ENCODE measurements at regions not wholly inside any gene's neighbourhood (a gene's known extent, or its start where the extent isn't known, plus 50 kb on each side); places are given as distances from the start of the nearest gene placed in this dataset.

- ATAC-seq: no peak
- no peaks in the 10 kb centered on the region for H3K9me3 Mint-ChIP-seq (ENCODE audit: low read depth)
- DNase-seq: no peak
- no peaks in the 10 kb centered on the region for H3K36me3 Mint-ChIP-seq
- no peaks in the 10 kb centered on the region for H3K27me3 Mint-ChIP-seq
- no peak overlapping the region for H3K4me3 Mint-ChIP-seq
- CTCF ChIA-PET: no interaction called here
- no peak overlapping the region for H3K27ac Mint-ChIP-seq
- H3K4me1 Mint-ChIP-seq: no peaks in the 10 kb centered on the region
These were observed 321.4 kb downstream of the CDH2 start for GRCh38 chr18:27855486-27855885.

GRCh38 chr18:27854631-27855030, 322.3 kb downstream of the CDH2 start:
- CTCF ChIA-PET: no interaction called here
- Mint-ChIP-seq H3K27ac (no peak overlapping the region), H3K4me3 (no peak overlapping the region), H3K4me1 (no peaks in the 10 kb centered on the region), H3K9me3 (ENCODE audit: low read depth) (peaks cover under 1% of the 10 kb centered on the region), H3K36me3 (no peaks in the 10 kb centered on the region), H3K27me3 (no peaks in the 10 kb centered on the region)
- ATAC-seq (no peak), DNase-seq (no peak)

DNA sequence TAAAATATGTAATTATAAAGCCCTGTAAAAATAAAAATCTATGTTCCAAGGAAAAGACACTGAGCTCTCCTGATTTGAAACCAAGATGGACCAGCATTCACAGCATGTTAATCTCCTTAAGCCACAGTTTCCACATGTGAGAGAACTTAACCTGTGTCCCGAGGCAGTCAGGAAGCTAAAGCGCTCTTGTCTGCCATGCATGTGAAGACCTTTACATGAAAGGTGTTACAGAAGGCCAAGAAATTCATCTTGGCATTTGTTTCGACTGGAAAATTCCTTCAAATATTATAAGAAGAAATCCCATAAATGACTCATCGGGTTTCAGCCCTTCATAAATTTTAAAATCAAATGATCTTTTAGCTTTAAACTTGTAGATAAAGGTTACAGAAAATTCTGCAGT, 328.6 kb downstream of the CDH2 start:
- Mint-ChIP-seq H3K9me3 (ENCODE audit: low read depth) (peaks cover 6% of the 10 kb centered on the region), H3K4me3 (no peak overlapping the region), H3K27ac (no peak overlapping the region), H3K4me1 (no peaks in the 10 kb centered on the region), H3K27me3 (no peaks in the 10 kb centered on the region), H3K36me3 (no peaks in the 10 kb centered on the region)
- ATAC-seq (no peak), DNase-seq (no peak)
- CTCF ChIA-PET: no interaction called here

- Mint-ChIP-seq H3K36me3 (no peaks in the 10 kb centered on the region), H3K9me3 (ENCODE audit: low read depth) (peaks cover 6% of the 10 kb centered on the region), H3K4me3 (no peak overlapping the region), H3K4me1 (no peaks in the 10 kb centered on the region), H3K27ac (no peak overlapping the region), H3K27me3 (no peaks in the 10 kb centered on the region)
- CTCF ChIA-PET: no interaction called here
- ATAC-seq: no peak
- DNase-seq: no peak
These were observed 329.5 kb downstream of the CDH2 start for GRCh38 chr18:27847412-27847811.

- Mint-ChIP-seq H3K9me3 (ENCODE audit: low read depth) (peaks cover 10% of the 10 kb centered on the region), H3K4me1 (no peaks in the 10 kb centered on the region), H3K27me3 (no peaks in the 10 kb centered on the region), H3K27ac (no peak overlapping the region), H3K36me3 (no peaks in the 10 kb centered on the region), H3K4me3 (no peak overlapping the region)
- no peak for ATAC-seq
- CTCF ChIA-PET: no interaction called here
- DNase-seq: no peak
These were observed 331.0 kb downstream of the CDH2 start for GRCh38 chr18:27845897-27846296.

- no peaks in the 10 kb centered on the region for H3K27me3 Mint-ChIP-seq
- no peak overlapping the region for H3K27ac Mint-ChIP-seq
- peaks cover 8% of the 10 kb centered on the region for H3K9me3 Mint-ChIP-seq (ENCODE audit: low read depth)
- DNase-seq: no peak
- no peak overlapping the region for H3K4me3 Mint-ChIP-seq
- ATAC-seq: no peak
- no peaks in the 10 kb centered on the region for H3K4me1 Mint-ChIP-seq
- H3K36me3 Mint-ChIP-seq: no peaks in the 10 kb centered on the region
- CTCF ChIA-PET: no interaction called here
These were observed 332.9 kb downstream of the CDH2 start for GRCh38 chr18:27843783-27844777.

DNA sequence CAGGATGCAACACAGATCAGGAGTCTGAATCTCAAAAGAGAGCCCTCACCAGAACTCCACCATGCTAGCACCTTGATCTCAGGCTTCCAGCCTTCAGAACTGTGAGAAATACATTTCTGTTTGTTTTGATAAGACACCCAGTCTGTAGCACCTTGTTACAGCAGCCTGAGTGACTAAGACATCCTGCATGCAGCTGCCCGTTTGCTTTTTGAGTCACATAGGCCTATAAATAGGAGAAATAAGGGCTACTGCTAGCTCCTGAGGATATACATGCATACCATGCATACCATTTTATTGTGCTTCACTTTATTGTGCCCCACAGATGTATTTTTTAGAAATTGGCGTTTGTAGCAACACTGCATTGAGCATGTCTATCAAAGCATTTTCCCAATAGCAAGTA, 337.8 kb downstream of the CDH2 start:
- no peak for ATAC-seq
- Mint-ChIP-seq H3K27ac (no peak overlapping the region), H3K9me3 (ENCODE audit: low read depth) (peaks cover 15% of the 10 kb centered on the region), H3K4me1 (no peaks in the 10 kb centered on the region), H3K36me3 (no peaks in the 10 kb centered on the region), H3K4me3 (no peak overlapping the region), H3K27me3 (no peaks in the 10 kb centered on the region)
- CTCF ChIA-PET: no interaction called here
- no peak for DNase-seq

- H3K9me3 Mint-ChIP-seq (ENCODE audit: low read depth): peaks cover 12% of the 10 kb centered on the region
- DNase-seq (no peak), ATAC-seq (no peak)
- H3K27ac Mint-ChIP-seq: no peak overlapping the region
- H3K27me3 Mint-ChIP-seq: no peaks in the 10 kb centered on the region
- H3K4me3 Mint-ChIP-seq: no peak overlapping the region
- no peaks in the 10 kb centered on the region for H3K36me3 Mint-ChIP-seq
- no peaks in the 10 kb centered on the region for H3K4me1 Mint-ChIP-seq
- CTCF ChIA-PET: no interaction called here
These were observed 338.7 kb downstream of the CDH2 start for GRCh38 chr18:27838225-27838624.

GRCh38 chr18:27826101-27826500, 350.8 kb downstream of the CDH2 start:
- H3K4me1 Mint-ChIP-seq: no peaks in the 10 kb centered on the region
- peaks cover 17% of the 10 kb centered on the region for H3K9me3 Mint-ChIP-seq (ENCODE audit: low read depth)
- CTCF ChIA-PET: no interaction called here
- DNase-seq (no peak), ATAC-seq (no peak)
- H3K27me3 Mint-ChIP-seq: no peaks in the 10 kb centered on the region
- H3K36me3 Mint-ChIP-seq: no peaks in the 10 kb centered on the region
- no peak overlapping the region for H3K4me3 Mint-ChIP-seq
- H3K27ac Mint-ChIP-seq: no peak overlapping the region

DNA sequence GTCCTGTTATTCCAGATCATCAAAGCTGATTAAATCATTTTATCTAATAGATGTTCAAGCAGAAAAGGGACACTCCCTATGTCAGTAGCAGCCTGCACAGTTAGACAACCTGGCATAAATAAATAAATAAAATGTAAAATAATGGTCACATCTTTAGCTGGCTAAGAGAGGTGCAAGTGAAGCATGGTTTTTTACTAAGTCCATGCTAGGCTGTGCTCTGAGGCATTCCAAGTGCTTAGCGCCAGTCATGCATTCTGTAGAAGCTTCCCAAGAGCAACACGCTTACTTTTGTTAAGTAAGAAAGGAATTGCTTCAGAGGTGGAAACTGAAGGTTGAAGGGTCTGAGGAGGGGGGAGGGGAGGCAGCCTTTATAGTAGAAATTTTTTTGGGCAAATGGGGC, 351.2 kb downstream of the CDH2 start:
- Mint-ChIP-seq H3K27ac (no peak overlapping the region), H3K36me3 (no peaks in the 10 kb centered on the region), H3K4me1 (no peaks in the 10 kb centered on the region), H3K4me3 (no peak overlapping the region), H3K27me3 (no peaks in the 10 kb centered on the region), H3K9me3 (ENCODE audit: low read depth) (peaks cover 14% of the 10 kb centered on the region)
- CTCF ChIA-PET: no interaction called here
- ATAC-seq: no peak
- no peak for DNase-seq

DNA sequence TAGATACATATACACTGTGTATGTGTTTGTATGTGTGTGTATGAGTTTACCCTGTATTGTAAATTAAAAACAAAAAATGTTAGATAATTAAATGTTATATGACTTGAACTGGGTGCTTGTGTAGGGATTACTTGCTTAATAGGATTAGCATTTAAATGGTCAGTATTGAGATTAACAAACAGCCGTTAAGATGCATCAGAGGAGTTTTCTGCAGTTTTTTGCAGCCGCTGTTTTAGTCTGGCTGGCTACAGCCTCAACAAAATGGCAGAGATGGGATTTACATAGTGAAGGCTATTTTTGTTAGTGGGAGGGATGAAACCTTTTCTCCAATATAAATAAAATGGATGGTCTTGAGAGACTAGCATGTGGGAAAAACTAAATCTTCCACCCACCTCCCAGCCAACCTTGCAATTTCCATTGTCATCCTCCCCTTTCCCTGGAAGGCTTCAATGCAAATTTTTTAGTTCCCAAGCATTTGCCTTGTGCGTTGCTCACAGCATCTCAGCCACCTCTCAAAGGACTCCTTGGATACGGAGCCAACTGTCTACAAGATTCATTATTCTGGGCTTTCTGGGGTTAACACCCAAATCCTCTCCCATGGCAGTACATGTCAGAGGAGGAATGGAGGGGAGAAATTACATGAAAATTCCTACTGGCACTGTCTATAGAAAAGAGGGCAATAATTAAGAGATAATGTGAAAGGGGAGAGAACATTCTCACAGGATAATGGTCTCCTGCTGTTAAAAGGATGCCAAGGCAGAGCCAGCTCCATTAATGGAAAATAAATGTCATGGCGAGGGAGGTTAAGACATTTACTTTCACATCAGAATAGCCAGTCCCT, 351.9 kb downstream of the CDH2 start:
- no peak overlapping the region for H3K27ac Mint-ChIP-seq
- DNase-seq (no peak), ATAC-seq (no peak)
- H3K9me3 Mint-ChIP-seq (ENCODE audit: low read depth): peaks cover 12% of the 10 kb centered on the region
- no peaks in the 10 kb centered on the region for H3K4me1 Mint-ChIP-seq
- H3K27me3 Mint-ChIP-seq: no peaks in the 10 kb centered on the region
- CTCF ChIA-PET: no interaction called here
- no peak overlapping the region for H3K4me3 Mint-ChIP-seq
- no peaks in the 10 kb centered on the region for H3K36me3 Mint-ChIP-seq

- Mint-ChIP-seq H3K4me1 (no peaks in the 10 kb centered on the region), H3K27ac (no peak overlapping the region), H3K9me3 (ENCODE audit: low read depth) (peaks cover 10% of the 10 kb centered on the region), H3K4me3 (no peak overlapping the region), H3K36me3 (no peaks in the 10 kb centered on the region), H3K27me3 (no peaks in the 10 kb centered on the region)
- ATAC-seq (no peak), DNase-seq (no peak)
- CTCF ChIA-PET: no interaction called here
These were observed 352.7 kb downstream of the CDH2 start for GRCh38 chr18:27824275-27824674.

- Mint-ChIP-seq H3K4me3 (no peak overlapping the region), H3K27ac (no peak overlapping the region)
- ATAC-seq: no peak
These were observed 353.9 kb downstream of the CDH2 start for GRCh38 chr18:27823053-27823452.

GRCh38 chr18:27808683-27809082, 368.2 kb downstream of the CDH2 start:
- DNase-seq (no peak), ATAC-seq (no peak)
- peaks cover 19% of the 10 kb centered on the region for H3K9me3 Mint-ChIP-seq (ENCODE audit: low read depth)
- H3K27me3 Mint-ChIP-seq: no peaks in the 10 kb centered on the region
- CTCF ChIA-PET: no interaction called here
- no peak overlapping the region for H3K4me3 Mint-ChIP-seq
- no peaks in the 10 kb centered on the region for H3K4me1 Mint-ChIP-seq
- H3K36me3 Mint-ChIP-seq: no peaks in the 10 kb centered on the region
- no peak overlapping the region for H3K27ac Mint-ChIP-seq

More at GRCh38 chr18:27823053-27823452, 353.9 kb downstream of the CDH2 start:
- DNase-seq: no peak
- no peaks in the 10 kb centered on the region for H3K36me3 Mint-ChIP-seq
- CTCF ChIA-PET: no interaction called here
- no peaks in the 10 kb centered on the region for H3K27me3 Mint-ChIP-seq
- peaks cover 6% of the 10 kb centered on the region for H3K9me3 Mint-ChIP-seq (ENCODE audit: low read depth)
- no peaks in the 10 kb centered on the region for H3K4me1 Mint-ChIP-seq

All from activated CD8-positive, alpha-beta memory T cell treated with anti-CD3 and anti-CD28 coated beads, Interleukin-2, amount 10 ng/mL, durations not matched to agents 7 days and 5 days (primary cell).